Prostate gland (tissue), 2 donors: ENCODE measurements at regions not wholly inside any gene's neighbourhood (a gene's known extent, or its start where the extent isn't known, plus 50 kb on each side); places are given as distances from the start of the nearest gene placed in this dataset.
"Not testable (repeated sequence)": the region's sequence is repeated elsewhere in the genome, so short reads cannot be mapped to it uniquely, and the experiment has no call there.

Experiments
- DNase-seq: peaks from one replicate; pipeline ENCODE4 v3.0.0-alpha.2; 2019; ENCODE audit warnings: low spot score
- H3K27ac ChIP-seq, 2 donors: fragments of 200-600 bp; sonication (generic); 2 replicates each; pipeline ENCODE4 v1.5.1; 2017 to 2019
- H3K27me3 ChIP-seq: fragments of 200-600 bp; sonication (generic); replicated peaks from 2 replicates; pipeline ENCODE4 v1.5.1; 2019; ENCODE audit not compliant: insufficient read depth
- H3K36me3 ChIP-seq, 2 donors: fragments of 200-600 bp; sonication (generic); 1 replicate in 1 of 2; 2 replicates in 1 of 2; pipeline versions ENCODE4 v1.5.1 to v1.8.1; 2017 to 2019
- H3K4me1 ChIP-seq: fragments of 200-600 bp; sonication (generic); replicated peaks from 2 replicates; pipeline ENCODE4 v1.5.1; 2019
- H3K4me3 ChIP-seq, 2 donors: fragments of 200-600 bp; sonication (generic); 2 replicates each; pipeline ENCODE4 v1.5.1; 2017 to 2019
- H3K9me3 ChIP-seq: fragments of 200-600 bp; sonication (generic); 2 replicates; pipeline ENCODE4 v1.5.1; 2017
- CTCF ChIP-seq, 4 experiments: fragments of 200-600 bp in 2 of 4; fragments of 450-650 bp in 2 of 4; sonication (generic) in 2 of 4; IDR thresholded peaks; 1 replicate in 3 of 4; 2 replicates in 1 of 4; pipeline ENCODE4 v1.5.1; 2016 to 2019; ENCODE audit warnings: antibody characterized with exemption in 4 of 4, mild to moderate bottlenecking in 2 of 4, moderate library complexity in 2 of 4
- POLR2A ChIP-seq: fragments of 450-650 bp; IDR thresholded peaks from one replicate; pipeline ENCODE4 v1.6.1; 2016; ENCODE audit warnings: antibody characterized with exemption, mild to moderate bottlenecking
- POLR2AphosphoS5 ChIP-seq: sonication (generic); formaldehyde crosslinking; IDR thresholded peaks from one replicate; pipeline ENCODE4 v1.6.1; 2017; ENCODE audit warnings: antibody characterized with exemption
- WGBS: methylation state at CpG from one replicate; pipeline ENCODE4 v1.1.5; 2018; 5-methylcytosine and 5-hydroxymethylcytosine counted together
- intact Hi-C: fragments of 100-400 bp; cut with DNase I; formaldehyde crosslinking; loops from one replicate; pipeline ENCODE4 v1.14.2; 2022

GRCh38 chr7:91609525-91609924, 271.0 kb downstream of the MTERF1 start:
- intact Hi-C loops, result no loop called here
- Histone ChIP-seq H3K9me3 (no peaks in the 10 kb centered on the region), H3K27ac (no peak overlapping the region), H3K27me3 (no peaks in the 10 kb centered on the region), H3K4me3 (no peak overlapping the region), H3K36me3 (no peaks in the 10 kb centered on the region), H3K4me1 (no peaks in the 10 kb centered on the region)
- DNase-seq, result no peak
- TF ChIP-seq CTCF (IDR thresholded peaks at IDR 0.05) (no peak), POLR2A (no peak), POLR2AphosphoS5 (no peak)

GRCh38 chr7:91614431-91614830, 266.1 kb downstream of the MTERF1 start:
- no peaks in the 10 kb centered on the region for H3K36me3 ChIP-seq
- no peaks in the 10 kb centered on the region for H3K27me3 ChIP-seq
- no peak overlapping the region for H3K4me3 ChIP-seq
- WGBS, result 87% methylated on average over 4 of the region's 4 CpGs
- H3K4me1 ChIP-seq, result no peaks in the 10 kb centered on the region
- H3K27ac ChIP-seq, result no peak overlapping the region
- TF ChIP-seq POLR2AphosphoS5 (no peak), CTCF (IDR thresholded peaks at IDR 0.05) (no peak), POLR2A (no peak)
- no peak for DNase-seq
- no peaks in the 10 kb centered on the region for H3K9me3 ChIP-seq
- intact Hi-C loops, result no loop called here

- WGBS, result 58% methylated on average over 6 of the region's 6 CpGs
- intact Hi-C loops, result no loop called here
- Histone ChIP-seq H3K4me3 (no peak overlapping the region), H3K9me3 (no peaks in the 10 kb centered on the region), H3K4me1 (no peaks in the 10 kb centered on the region), H3K27me3 (no peaks in the 10 kb centered on the region), H3K36me3 (no peaks in the 10 kb centered on the region), H3K27ac (no peak overlapping the region)
- no peak for TF ChIP-seq POLR2A
- no peak for TF ChIP-seq CTCF (IDR thresholded peaks at IDR 0.05)
- no peak for TF ChIP-seq POLR2AphosphoS5
- no peak for DNase-seq
Measured at GRCh38 chr7:91618776-91619765, 261.4 kb downstream of the MTERF1 start.

- Histone ChIP-seq H3K36me3 (no peaks in the 10 kb centered on the region), H3K27ac (no peak overlapping the region), H3K27me3 (no peaks in the 10 kb centered on the region), H3K4me1 (no peaks in the 10 kb centered on the region), H3K9me3 (no peaks in the 10 kb centered on the region), H3K4me3 (no peak overlapping the region)
- 88% methylated on average over 1 of the region's 1 CpG for WGBS
- TF ChIP-seq CTCF (IDR thresholded peaks at IDR 0.05), result no peak
- TF ChIP-seq POLR2A, result no peak
- no peak for TF ChIP-seq POLR2AphosphoS5
- no peak for DNase-seq
- intact Hi-C loops, result no loop called here
Measured at GRCh38 chr7:91620827-91621226, 259.7 kb downstream of the MTERF1 start.

- H3K4me1 ChIP-seq, H3K9me3 ChIP-seq, intact Hi-C loops, H3K27ac ChIP-seq, H3K27me3 ChIP-seq, H3K4me3 ChIP-seq, H3K36me3 ChIP-seq, DNase-seq: not testable (repeated sequence)
- WGBS, result 95% methylated on average over 23 of the region's 28 CpGs
Measured at GRCh38 chr7:91627324-91627723, 253.2 kb downstream of the MTERF1 start.
